ENCODE measurements at regions not wholly inside any gene's neighbourhood (a gene's known extent, or its start where the extent isn't known, plus 50 kb on each side); places are given as distances from the start of the nearest gene placed in this dataset.

- TF ChIP-seq CTCF (IDR thresholded peaks at IDR 0.05), result no peak
- TF ChIP-seq POLR2A (IDR thresholded peaks at IDR 0.05), result no peak
These were observed 421.9 kb upstream of the DIPK2B start for GRCh38 chrX:45622538-45622937.
